SW 1271 (cell line): ENCODE measurements at regions not wholly inside any gene's neighbourhood (a gene's known extent, or its start where the extent isn't known, plus 50 kb on each side); places are given as distances from the start of the nearest gene placed in this dataset.

Experiments used
- DNase-seq, 2 experiments: peaks; one replicate each; lab custom pipeline; 2025; lab: John Stamatoyannopoulos, UW

GRCh38 chr6:44606504-44606903 lies 219.0 kb downstream of the CDC5L start:
- DNase-seq: no peak

DNA sequence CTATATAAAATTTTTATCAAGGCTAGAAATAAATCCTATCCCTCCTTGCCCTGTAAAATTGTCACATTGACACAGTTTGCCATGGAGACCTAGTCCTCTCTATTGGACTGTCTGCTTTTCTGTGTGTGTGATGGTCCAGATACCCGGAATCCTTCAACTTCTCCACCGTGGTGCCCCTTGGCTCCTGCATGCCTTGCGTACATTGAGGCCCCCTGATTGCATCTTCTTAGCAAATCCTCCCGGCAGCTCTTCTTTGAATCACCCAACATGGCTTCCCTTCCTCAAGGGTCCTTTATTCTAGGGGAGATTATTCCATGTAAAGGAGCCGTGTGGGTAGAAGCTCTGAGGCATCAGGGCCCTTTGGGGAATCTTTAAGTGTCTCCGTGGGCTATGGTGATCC lies 219.5 kb downstream of the CDC5L start:
- DNase-seq: no peak

GRCh38 chr6:44608175-44608574 lies 220.7 kb downstream of the CDC5L start:
- DNase-seq: no peak

DNA sequence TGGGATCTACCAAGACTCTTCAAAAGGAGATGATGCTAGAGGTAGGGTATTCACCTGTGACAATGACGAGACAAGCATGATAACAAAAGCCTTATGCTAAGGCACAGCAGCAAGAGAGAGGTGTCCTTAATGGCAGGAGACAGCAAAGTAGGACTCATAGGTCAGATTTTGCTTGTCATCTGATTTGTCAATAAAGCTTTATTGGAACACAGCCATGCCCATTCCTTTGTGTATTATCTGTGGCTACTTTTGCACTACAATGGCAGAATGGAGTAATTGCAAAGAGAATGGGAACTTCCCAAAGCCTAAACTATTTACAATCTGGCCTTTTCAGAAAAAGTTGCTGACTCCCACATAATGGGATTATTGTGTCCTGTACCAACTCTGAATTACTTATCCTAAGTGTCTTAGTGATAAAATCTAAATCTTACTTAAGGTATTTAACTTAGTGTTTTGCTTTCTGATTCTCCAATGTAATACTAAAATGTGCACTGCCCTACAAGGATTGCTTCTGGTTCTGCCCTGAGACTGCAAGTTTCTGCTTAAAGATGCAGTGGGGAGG lies 221.6 kb downstream of the CDC5L start:
- DNase-seq: no peak

- DNase-seq: no peak
These were observed 226.9 kb downstream of the CDC5L start for GRCh38 chr6:44614396-44614795.

GRCh38 chr6:44615621-44616020 lies 228.1 kb downstream of the CDC5L start:
- no peak for DNase-seq

GRCh38 chr6:44617416-44617815 lies 229.9 kb downstream of the CDC5L start:
- no peak for DNase-seq

- DNase-seq: no peak
These were observed 230.9 kb downstream of the CDC5L start for GRCh38 chr6:44618371-44618770.

GRCh38 chr6:44620922-44621321 lies 233.4 kb downstream of the CDC5L start:
- no peak for DNase-seq

- DNase-seq: no peak
These were observed 234.3 kb downstream of the CDC5L start for GRCh38 chr6:44621846-44622245.

DNA sequence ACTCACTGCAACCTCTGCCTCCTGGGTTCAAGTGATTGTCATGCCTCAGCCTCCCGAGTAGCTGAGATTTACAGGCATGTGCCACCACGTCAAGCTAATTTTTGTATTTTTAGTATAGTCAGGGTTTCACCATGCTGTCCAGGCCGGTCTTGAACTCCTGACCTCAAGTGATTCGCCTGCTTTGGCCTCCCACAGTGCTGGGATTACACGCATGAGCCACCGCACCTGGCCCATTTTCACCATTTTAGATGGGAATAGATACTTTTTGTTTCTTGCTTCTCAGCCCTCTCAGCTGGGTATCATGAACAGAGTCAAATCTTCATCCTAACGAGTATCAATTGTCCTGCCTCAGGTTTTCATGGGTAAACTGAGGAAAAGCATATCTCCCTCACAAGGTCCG lies 235.0 kb downstream of the CDC5L start:
- DNase-seq: no peak

GRCh38 chr6:44622956-44623355 lies 235.4 kb downstream of the CDC5L start:
- no peak for DNase-seq

GRCh38 chr6:44624226-44624625 lies 236.7 kb downstream of the CDC5L start:
- DNase-seq: no peak

DNA sequence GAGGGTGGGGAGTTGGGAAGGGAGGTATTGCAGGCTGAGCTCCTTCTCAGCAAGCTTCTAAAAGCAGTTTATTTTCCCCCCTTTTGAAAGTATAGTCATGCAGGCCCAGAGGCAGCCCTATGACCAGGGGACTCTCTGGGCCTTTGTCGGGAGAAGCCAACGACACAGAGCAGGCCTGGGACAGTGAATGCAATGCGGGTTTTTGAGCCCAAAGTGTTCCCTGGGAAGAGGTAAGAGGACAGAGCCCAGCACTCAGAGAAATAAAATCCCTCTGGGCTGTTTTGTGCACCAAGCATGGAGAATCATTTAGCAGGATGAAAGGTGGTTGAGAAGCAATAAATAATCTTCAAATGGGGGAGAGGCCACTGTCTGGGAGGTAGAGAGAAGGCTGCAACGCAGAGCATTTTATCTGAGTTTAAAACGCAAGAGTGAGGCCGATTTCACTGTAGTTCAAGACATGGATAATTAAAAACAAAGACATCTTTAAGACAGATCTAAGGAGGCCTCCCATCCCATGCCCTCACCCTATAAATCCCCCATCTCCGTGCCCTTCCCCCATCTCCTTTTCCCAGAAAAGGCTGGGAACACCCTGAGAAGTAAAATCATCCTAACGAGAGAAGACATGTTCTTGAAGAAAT lies 237.5 kb downstream of the CDC5L start:
- no peak for DNase-seq

DNA sequence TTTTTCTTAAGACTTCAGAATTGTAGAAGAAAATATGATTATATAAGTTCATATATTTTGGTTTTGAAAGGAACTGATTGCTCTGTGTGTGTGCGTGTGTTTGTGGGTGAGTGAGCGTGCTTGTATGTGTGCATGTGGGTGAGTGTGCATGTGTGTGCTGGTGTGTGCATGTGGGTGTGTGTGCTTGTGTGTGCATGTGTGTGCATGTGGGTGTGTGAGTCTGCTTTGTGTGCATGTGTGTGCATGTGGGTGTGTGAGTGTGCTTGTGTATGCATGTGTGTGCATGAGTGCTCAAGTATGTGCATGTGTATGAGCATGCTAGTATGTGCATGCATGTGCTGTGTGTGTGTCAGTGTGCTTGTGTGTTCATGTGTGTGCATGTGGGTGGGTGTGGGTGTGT lies 238.5 kb downstream of the CDC5L start:
- no peak for DNase-seq

- DNase-seq: no peak
These were observed 239.1 kb downstream of the CDC5L start for GRCh38 chr6:44626616-44627015.

DNA sequence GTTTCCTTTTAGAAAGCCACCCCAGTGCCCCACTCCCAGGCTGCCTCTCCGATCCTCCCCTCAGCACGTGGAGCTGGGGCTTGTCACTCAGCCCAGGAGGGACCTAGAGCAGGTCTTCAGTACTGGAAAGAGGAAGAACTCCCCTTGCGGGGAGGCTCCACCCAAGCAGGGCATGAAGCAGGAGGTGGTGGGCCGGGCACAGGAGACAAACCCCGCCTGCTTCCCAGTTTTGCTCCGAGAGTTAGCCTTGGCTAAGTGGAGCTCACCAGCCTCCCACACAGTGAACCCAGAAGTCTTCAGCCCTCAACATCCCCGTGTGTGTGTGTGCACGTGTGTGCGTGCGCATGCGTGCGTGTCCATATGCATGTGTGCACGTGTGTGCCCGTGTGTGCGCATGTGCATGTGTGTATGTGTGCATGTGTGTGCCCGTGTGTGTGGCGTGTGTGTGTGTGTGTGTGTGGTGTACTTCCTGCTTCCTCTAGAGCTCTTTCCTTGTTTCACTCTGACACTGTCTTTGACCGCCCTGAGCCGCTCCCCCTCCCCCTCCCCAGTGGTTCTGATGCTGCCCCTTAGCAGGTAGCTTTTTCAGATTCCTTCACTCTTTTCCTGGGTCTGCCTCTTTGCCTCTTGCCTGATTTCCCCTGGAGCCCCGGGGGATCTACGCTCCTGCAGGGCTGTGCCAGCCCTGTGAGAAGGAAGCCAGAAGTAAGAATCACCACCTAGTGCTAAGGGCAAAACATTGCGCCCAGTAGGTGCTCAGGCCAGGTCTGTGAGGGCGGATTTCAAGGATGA lies 239.8 kb downstream of the CDC5L start:
- DNase-seq: no peak

GRCh38 chr6:44627883-44628271 lies 240.4 kb downstream of the CDC5L start:
- no peak for DNase-seq

GRCh38 chr6:44628347-44628746 lies 240.8 kb downstream of the CDC5L start:
- no peak for DNase-seq

- DNase-seq: no peak
These were observed 242.1 kb downstream of the CDC5L start for GRCh38 chr6:44629636-44630035.

- DNase-seq: peak; percentile 34 to 59
These were observed 242.9 kb downstream of the CDC5L start for GRCh38 chr6:44630125-44631028.

DNA sequence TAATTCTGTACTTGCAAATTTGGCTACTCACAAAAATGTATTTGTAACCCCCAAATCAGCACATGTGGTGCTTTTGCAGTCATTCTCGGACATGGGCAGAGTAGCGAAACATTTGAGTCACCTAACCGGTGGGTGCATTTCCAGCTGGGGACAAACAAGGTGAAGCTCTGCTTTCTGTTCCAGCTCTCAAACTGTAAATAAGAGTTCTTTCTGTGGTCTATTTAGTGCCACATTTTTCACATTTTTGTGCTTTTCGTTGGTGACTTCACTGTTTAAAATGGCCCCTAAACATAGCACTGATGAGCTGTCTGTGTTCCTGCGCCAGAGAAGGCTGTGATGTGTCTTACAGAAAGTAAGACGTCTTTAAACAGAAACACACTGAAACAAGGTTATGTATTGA lies 244.5 kb downstream of the CDC5L start:
- no peak for DNase-seq
